Heart left ventricle (tissue), 16 donors: ENCODE measurements at regions not wholly inside any gene's neighbourhood (a gene's known extent, or its start where the extent isn't known, plus 50 kb on each side); places are given as distances from the start of the nearest gene placed in this dataset.

Source experiments
- ATAC-seq, 4 donors: fragments of 200-7000 bp; cut with Tn5 transposase; one replicate each; pipeline ENCODE4 v1.9.1; 2020 to 2022; ENCODE audit warnings: moderate library complexity in 4 of 4, mild to moderate bottlenecking in 3 of 4, moderate number of reproducible peaks in 1 of 4
- DNase-seq, 5 donors: peaks; one replicate each; pipeline ENCODE4 v3.0.0-alpha.2; 2020
- H3K27ac ChIP-seq, 12 donors: fragments of 200-600 bp; sonication (generic) in 4 of 12; one replicate each; pipeline versions ENCODE4 v1.5.0 to v1.8.0; 2016 to 2022; ENCODE audit warnings: mild to moderate bottlenecking in 2 of 12
- H3K27me3 ChIP-seq, 9 donors: fragments of 200-600 bp; sonication (generic) in 2 of 9; one replicate each; pipeline versions ENCODE4 v1.5.1 to v1.8.0; 2016 to 2022; ENCODE audit warnings: mild to moderate bottlenecking in 3 of 9
- H3K36me3 ChIP-seq, 9 donors: fragments of 200-600 bp; sonication (generic) in 2 of 9; one replicate each; pipeline versions ENCODE4 v1.5.0 to v1.8.0; 2018 to 2022; ENCODE audit warnings: mild to moderate bottlenecking in 2 of 9
- H3K4me1 ChIP-seq, 12 donors: fragments of 200-600 bp; sonication (generic) in 4 of 12; one replicate each; pipeline versions ENCODE4 v1.5.0 to v1.8.0; 2016 to 2022; ENCODE audit warnings: mild to moderate bottlenecking in 3 of 12
- H3K4me3 ChIP-seq, 12 donors: fragments of 200-600 bp; sonication (generic) in 4 of 12; one replicate each; pipeline versions ENCODE4 v1.5.0 to v1.8.0; 2017 to 2022; ENCODE audit warnings: mild to moderate bottlenecking in 9 of 12, moderate library complexity in 4 of 12
- H3K9me3 ChIP-seq, 12 donors: fragments of 200-600 bp; sonication (generic) in 4 of 12; one replicate each; pipeline versions ENCODE4 v1.5.0 to v1.8.0; 2016 to 2022; ENCODE audit warnings: mild to moderate bottlenecking in 1 of 12
- POLR2A ChIP-seq, 2 donors: fragments of 450-650 bp; IDR thresholded peaks; one replicate each; pipeline ENCODE4 v1.6.1; 2017; ENCODE audit warnings: antibody characterized with exemption in 2 of 2, mild to moderate bottlenecking in 2 of 2, moderate library complexity in 2 of 2
- WGBS, 4 donors: extraction: QIAGEN DNeasy Blood & Tissue Kit in 2 of 4; methylation state at CpG; one replicate each; pipeline versions ENCODE4 v1.1.5 to v1.1.7; 2013 to 2018; 5-methylcytosine and 5-hydroxymethylcytosine counted together
- intact Hi-C, 10 donors: fragments of 100-400 bp; cut with DNase I; formaldehyde crosslinking; loops; one replicate each; pipeline versions ENCODE4 v1.11.1 to v1.14.2; 2022
- TF ChIP-seq, protein P1 (sequence below), 12 donors: fragments of 200-600 bp; sonication (generic) in 4 of 12; IDR thresholded peaks; one replicate each; pipeline versions ENCODE4 v1.5.0 to v1.8.0; 2018 to 2022; ENCODE audit warnings: antibody characterized with exemption in 12 of 12, mild to moderate bottlenecking in 5 of 12
- donor health status: ischemic (EF 13 %, LVEDD 7.1; RV severe dilation, severe dysfunction).
- donor health status: healthy with polysubstance abuse.
- donor health status: DM: no; HTN: yes; CAD: no.
- donor health status: DM: no; HTN: no; CAD: no.
- donor health status: ischemic (EF 25% LVEDD 6.9; RV normal size, moderate dysfunction).
- donor health status: ischemic (EF 25% LVEDD 5.7; RV mildly dilated, moderate dysfunction).
- donor health status: healthy.
- donor health status: DM: yes; HTN: yes; CAD: no.
- donor health status: ischemic (EF 35%, LVEDD 5.7; RV mildly dilated, moderate dysfunction).
- donor health status: nonischemic (EF 11% LVEDD 7.7; RV severe dilation, severe dysfunction).
- donor health status: DM: yes; HTN: yes; CAD: no.
- donor health status: PGD.
- donor health status: ischemic (EF 29% LVEDD 5.4; RV normal size, mild dysfunction).
- donor health status: nonischemic (EF 23%, LVEDD 6.1; RV moderate dilation, normal function).

DNA sequence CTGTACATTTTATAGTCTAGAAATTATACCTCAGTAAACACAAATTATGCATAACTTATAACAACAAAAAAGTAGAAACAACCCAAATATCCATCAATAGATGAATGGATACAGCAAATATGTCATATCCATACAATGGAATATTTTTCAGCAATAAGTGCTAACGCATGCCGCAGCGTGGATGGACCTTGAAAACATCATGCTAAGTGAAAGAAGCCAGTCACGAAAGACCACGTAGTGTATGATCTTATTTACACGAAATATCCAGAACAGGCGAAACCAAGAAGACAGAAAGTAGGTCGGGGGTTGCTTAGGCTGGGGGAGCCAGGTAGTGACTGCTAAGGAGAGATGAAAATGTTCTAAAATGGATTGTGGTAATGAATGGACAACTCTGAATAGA, 167.1 kb upstream of the MYCN start:
- TF ChIP-seq, protein P1, sequence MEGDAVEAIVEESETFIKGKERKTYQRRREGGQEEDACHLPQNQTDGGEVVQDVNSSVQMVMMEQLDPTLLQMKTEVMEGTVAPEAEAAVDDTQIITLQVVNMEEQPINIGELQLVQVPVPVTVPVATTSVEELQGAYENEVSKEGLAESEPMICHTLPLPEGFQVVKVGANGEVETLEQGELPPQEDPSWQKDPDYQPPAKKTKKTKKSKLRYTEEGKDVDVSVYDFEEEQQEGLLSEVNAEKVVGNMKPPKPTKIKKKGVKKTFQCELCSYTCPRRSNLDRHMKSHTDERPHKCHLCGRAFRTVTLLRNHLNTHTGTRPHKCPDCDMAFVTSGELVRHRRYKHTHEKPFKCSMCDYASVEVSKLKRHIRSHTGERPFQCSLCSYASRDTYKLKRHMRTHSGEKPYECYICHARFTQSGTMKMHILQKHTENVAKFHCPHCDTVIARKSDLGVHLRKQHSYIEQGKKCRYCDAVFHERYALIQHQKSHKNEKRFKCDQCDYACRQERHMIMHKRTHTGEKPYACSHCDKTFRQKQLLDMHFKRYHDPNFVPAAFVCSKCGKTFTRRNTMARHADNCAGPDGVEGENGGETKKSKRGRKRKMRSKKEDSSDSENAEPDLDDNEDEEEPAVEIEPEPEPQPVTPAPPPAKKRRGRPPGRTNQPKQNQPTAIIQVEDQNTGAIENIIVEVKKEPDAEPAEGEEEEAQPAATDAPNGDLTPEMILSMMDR (IDR thresholded peaks at IDR 0.05) = no peak
- no peak for TF ChIP-seq POLR2A (IDR thresholded peaks at IDR 0.05)
- DNase-seq (no peak), ATAC-seq (no peak)
- H3K4me1 ChIP-seq = no peaks in the 10 kb centered on the region
- no peak overlapping the region for H3K4me3 ChIP-seq
- intact Hi-C loops = no loop called here
- H3K9me3 ChIP-seq = no peaks in the 10 kb centered on the region
- 86 to 95% (median 91%) methylated on average over 8 of the region's 8 CpGs for WGBS, 4 donors
- H3K27me3 ChIP-seq = no peaks in the 10 kb centered on the region
- no peaks in the 10 kb centered on the region for H3K36me3 ChIP-seq
- no peak overlapping the region for H3K27ac ChIP-seq

DNA sequence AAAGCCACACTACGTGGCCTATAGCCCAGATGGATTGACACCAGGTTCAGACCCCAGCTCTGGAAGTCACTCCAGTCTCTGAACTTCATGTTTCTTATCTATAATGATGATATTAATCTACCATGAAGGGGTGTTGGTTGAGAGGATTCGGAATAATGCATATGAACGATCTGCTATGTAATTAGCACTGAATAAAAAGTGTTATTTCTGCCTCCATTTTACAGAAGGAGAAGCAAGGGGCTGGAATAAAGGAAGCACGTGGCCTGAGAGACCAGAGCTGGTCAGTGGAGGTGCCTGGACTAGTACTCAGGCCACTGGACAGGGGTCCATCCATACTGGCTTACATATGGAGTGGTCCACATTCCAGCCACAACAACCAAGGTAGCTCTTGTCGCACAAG, 166.5 kb upstream of the MYCN start:
- H3K36me3 ChIP-seq = no peaks in the 10 kb centered on the region
- intact Hi-C loops = no loop called here
- TF ChIP-seq, protein P1 (IDR thresholded peaks at IDR 0.05) = no peak
- TF ChIP-seq POLR2A (IDR thresholded peaks at IDR 0.05) = no peak
- no peak for DNase-seq
- no peak for ATAC-seq
- WGBS, 4 donors = 88 to 94% (median 92%) methylated on average over 5 of the region's 5 CpGs
- no peaks in the 10 kb centered on the region for H3K27me3 ChIP-seq
- no peaks in the 10 kb centered on the region for H3K9me3 ChIP-seq
- H3K4me3 ChIP-seq = no peak overlapping the region
- H3K4me1 ChIP-seq = no peaks in the 10 kb centered on the region
- no peak overlapping the region for H3K27ac ChIP-seq

DNA sequence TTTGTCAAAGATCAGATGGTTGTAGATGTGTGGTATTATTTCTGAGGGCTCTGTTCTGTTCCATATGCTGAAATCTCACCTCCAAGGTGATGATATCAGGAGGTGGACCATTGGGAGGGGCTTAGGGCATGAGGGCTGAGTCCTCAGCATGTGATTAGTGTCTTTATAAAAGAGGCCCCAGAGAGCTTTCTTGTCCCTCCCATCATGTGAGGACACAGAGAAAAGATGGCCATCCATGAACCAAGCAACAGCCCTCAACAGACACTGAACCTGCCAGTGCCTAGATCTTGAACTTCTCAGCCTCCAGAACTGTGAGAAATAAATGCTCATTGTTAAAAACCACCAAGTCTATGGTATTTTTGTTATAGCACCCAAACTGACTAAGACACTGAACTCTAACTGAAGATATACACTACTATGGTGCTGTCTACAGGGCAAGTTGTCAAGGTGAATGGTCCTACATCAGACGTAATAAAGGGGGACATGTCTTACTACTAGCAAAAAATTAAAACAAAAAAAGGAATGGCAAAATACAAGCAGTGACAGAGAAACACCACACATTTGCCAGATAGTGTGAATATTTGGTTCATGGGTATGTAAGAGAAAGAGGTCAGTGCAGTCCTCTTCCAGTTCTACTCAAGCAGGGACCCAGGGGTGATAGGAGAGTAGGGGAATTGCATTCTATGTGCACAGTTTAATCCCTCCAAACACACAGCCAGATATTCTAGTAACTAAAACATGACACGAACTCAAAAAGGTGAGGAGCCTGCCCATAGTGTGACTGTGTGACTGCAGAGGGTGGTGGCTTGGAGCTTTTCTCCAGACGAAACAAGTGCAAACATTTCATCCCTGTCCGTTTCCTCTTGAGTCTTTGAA, 164.4 kb upstream of the MYCN start:
- DNase-seq (no peak), ATAC-seq (no peak)
- intact Hi-C loops = no loop called here
- Histone ChIP-seq H3K27ac (no peak overlapping the region), H3K4me3 (no peak overlapping the region), H3K27me3 (no peaks in the 10 kb centered on the region), H3K4me1 (no peaks in the 10 kb centered on the region), H3K36me3 (no peaks in the 10 kb centered on the region), H3K9me3 (no peaks in the 10 kb centered on the region)
- TF ChIP-seq, protein P1 (IDR thresholded peaks at IDR 0.05) = no peak
- TF ChIP-seq POLR2A (IDR thresholded peaks at IDR 0.05) = no peak
- 79 to 94% (median 84%) methylated on average over 4 of the region's 4 CpGs for whole genome bisulfite sequencing, 4 donors

DNA sequence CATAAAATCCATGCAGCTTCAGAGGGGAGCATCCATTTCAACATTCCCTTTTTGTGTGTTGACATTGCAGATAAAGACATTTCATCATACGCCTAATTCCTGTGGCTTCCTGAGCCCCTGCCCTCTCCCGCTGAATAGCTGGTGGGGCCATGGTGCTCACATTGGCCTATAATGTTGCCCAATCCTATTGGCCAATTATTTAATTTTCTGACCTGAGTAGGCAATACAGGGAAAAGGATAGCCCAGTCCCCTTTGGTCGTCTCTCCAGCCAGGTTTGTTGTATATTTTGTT, 163.8 kb upstream of the MYCN start:
- ATAC-seq (no peak), DNase-seq (no peak)
- TF ChIP-seq POLR2A (IDR thresholded peaks at IDR 0.05) = no peak
- TF ChIP-seq, protein P1 (IDR thresholded peaks at IDR 0.05) = no peak
- Histone ChIP-seq H3K4me1 (no peaks in the 10 kb centered on the region), H3K4me3 (no peak overlapping the region), H3K27ac (no peak overlapping the region), H3K27me3 (peaks cover 0 to 3% (median 0%) of the 10 kb centered on the region in 9 donors), H3K9me3 (no peaks in the 10 kb centered on the region), H3K36me3 (no peaks in the 10 kb centered on the region)
- intact Hi-C loops = no loop called here
- WGBS, 4 donors = 78 to 90% (median 81%) methylated on average over 3 of the region's 3 CpGs
